ENCODE measurements at regions not wholly inside any gene's neighbourhood (a gene's known extent, or its start where the extent isn't known, plus 50 kb on each side); places are given as distances from the start of the nearest gene placed in this dataset.

- TF ChIP-seq, protein P1, sequence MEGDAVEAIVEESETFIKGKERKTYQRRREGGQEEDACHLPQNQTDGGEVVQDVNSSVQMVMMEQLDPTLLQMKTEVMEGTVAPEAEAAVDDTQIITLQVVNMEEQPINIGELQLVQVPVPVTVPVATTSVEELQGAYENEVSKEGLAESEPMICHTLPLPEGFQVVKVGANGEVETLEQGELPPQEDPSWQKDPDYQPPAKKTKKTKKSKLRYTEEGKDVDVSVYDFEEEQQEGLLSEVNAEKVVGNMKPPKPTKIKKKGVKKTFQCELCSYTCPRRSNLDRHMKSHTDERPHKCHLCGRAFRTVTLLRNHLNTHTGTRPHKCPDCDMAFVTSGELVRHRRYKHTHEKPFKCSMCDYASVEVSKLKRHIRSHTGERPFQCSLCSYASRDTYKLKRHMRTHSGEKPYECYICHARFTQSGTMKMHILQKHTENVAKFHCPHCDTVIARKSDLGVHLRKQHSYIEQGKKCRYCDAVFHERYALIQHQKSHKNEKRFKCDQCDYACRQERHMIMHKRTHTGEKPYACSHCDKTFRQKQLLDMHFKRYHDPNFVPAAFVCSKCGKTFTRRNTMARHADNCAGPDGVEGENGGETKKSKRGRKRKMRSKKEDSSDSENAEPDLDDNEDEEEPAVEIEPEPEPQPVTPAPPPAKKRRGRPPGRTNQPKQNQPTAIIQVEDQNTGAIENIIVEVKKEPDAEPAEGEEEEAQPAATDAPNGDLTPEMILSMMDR (IDR thresholded peaks at IDR 0.05): no peak
- TF ChIP-seq POLR2A (IDR thresholded peaks at IDR 0.05): no peak
These were observed 68.0 kb upstream of the CTNNA1 start for GRCh38 chr5:138685193-138685745.
